K562 (cell line): ENCODE measurements at regions not wholly inside any gene's neighbourhood (a gene's known extent, or its start where the extent isn't known, plus 50 kb on each side); places are given as distances from the start of the nearest gene placed in this dataset.

Source experiments
- ATAC-seq: fragments of 200-7000 bp; cut with Tn5 transposase; 3 replicates; pipeline ENCODE4 v1.9.1; 2020; ENCODE audit warnings: moderate library complexity
- BruUV-seq: library from RNA; stranded (reverse); fragments of 400-500 nt; replicated peaks from 2 replicates; lab custom pipeline; 2021; lab: Mats Ljungman, UMichigan
- CTCF ChIA-PET: fragments of 300-600 bp; formaldehyde crosslinking; extraction: SDS; loops from one replicate; lab custom pipeline; 2021; ENCODE audit warnings: low intra/inter-chr PET ratio; lab: Yijun Ruan, JAX
- POLR2A ChIA-PET: fragments of 300-600, 350-650 bp; sonication (Branson Sonifier 250); formaldehyde crosslinking; extraction: SDS; loops from one replicate; lab custom pipeline; 2021; ENCODE audit warnings: antibody characterized with exemption, inconsistent platforms; lab: Yijun Ruan, JAX
- DNase-seq, 4 experiments: peaks; one replicate each; pipeline versions ENCODE4 v3.0.0 to v3.0.0-alpha.2; 2011 to 2018; ENCODE audit warnings: low spot score in 3 of 4, mixed read lengths in 3 of 4; ENCODE audit errors: extremely low read depth in 1 of 4
- FAIRE-seq: peaks from 2 replicates; lab custom pipeline; 2011; peaks lifted over from hg19 to GRCh38; lab: Jason Lieb, UNC
- H2AFZ ChIP-seq: 2 replicates; pipeline ENCODE4 v1.6.0; 2011; ENCODE audit warnings: low read depth, low read length, control low read depth, inconsistent platforms
- H3K27ac ChIP-seq: fragments of 200-600 bp; 3 replicates; pipeline ENCODE4 v1.8.0; 2011; ENCODE audit warnings: low read depth, mild to moderate bottlenecking, control low read depth, inconsistent platforms, low read length, moderate library complexity, mixed read lengths; ENCODE audit errors: extremely low read depth
- H3K27me3 ChIP-seq, 2 experiments: fragments of 300-600 bp in 1 of 2; 2 replicates in 1 of 2; 3 replicates in 1 of 2; pipeline versions ENCODE4 v1.6.0 to v1.8.0; 2011; ENCODE audit warnings: inconsistent platforms in 2 of 2, low read length in 2 of 2, mild to moderate bottlenecking in 1 of 2, mixed read lengths in 1 of 2, moderate library complexity in 1 of 2; ENCODE audit not compliant: control insufficient read depth in 2 of 2, insufficient read depth in 2 of 2
- H3K36me3 ChIP-seq: fragments of 300-600 bp; 3 replicates; pipeline ENCODE4 v1.8.0; 2011; ENCODE audit warnings: mild to moderate bottlenecking, low read length, inconsistent platforms; ENCODE audit not compliant: control insufficient read depth, insufficient read depth
- H3K4me1 ChIP-seq, 2 experiments: fragments of 200-600 bp in 1 of 2; replicated peaks in 1 of 2; 2 replicates in 1 of 2; 3 replicates in 1 of 2; pipeline versions ENCODE4 v1.5.1 to v1.8.0; 2011; ENCODE audit warnings: inconsistent platforms in 2 of 2, low read length in 2 of 2, mild to moderate bottlenecking in 1 of 2, mixed read lengths in 1 of 2, moderate library complexity in 1 of 2; ENCODE audit not compliant: control insufficient read depth in 2 of 2, insufficient read depth in 2 of 2
- H3K4me2 ChIP-seq: 2 replicates; pipeline ENCODE4 v1.6.1; 2011; ENCODE audit warnings: low read length, control low read depth, inconsistent platforms, mixed read lengths; ENCODE audit not compliant: insufficient read depth
- H3K4me3 ChIP-seq: fragments of 200-600 bp; sonication (generic), shearing (Covaris generic); 2 replicates; pipeline ENCODE4 v1.5.1; 2016; ENCODE audit warnings: control low read depth, inconsistent platforms
- H3K79me2 ChIP-seq: fragments of 200-600 bp; 3 replicates; pipeline ENCODE4 v1.8.0; 2011; ENCODE audit warnings: low read length, inconsistent platforms; ENCODE audit not compliant: control insufficient read depth, insufficient read depth
- H3K9ac ChIP-seq, 2 experiments: 2 replicates each; pipeline versions ENCODE4 v1.6.0 to v1.6.1; 2011; ENCODE audit warnings: low read depth in 2 of 2, low read length in 2 of 2, control low read depth in 1 of 2, inconsistent platforms in 1 of 2, mild to moderate bottlenecking in 1 of 2, mixed read lengths in 1 of 2; ENCODE audit not compliant: insufficient read depth in 1 of 2
- H3K9me1 ChIP-seq: one replicate; pipeline ENCODE4 v1.6.0; 2011; ENCODE audit warnings: inconsistent platforms, mild to moderate bottlenecking, low read length, moderate library complexity; ENCODE audit not compliant: control insufficient read depth, insufficient read depth
- H3K9me3 ChIP-seq: replicated peaks from 2 replicates; pipeline ENCODE4 v1.5.1; 2011; ENCODE audit warnings: low read depth, low read length, inconsistent platforms; ENCODE audit not compliant: control insufficient read depth, insufficient read depth
- H4K20me1 ChIP-seq: replicated peaks from 2 replicates; pipeline ENCODE4 v1.6.1; 2011; ENCODE audit warnings: low read length, inconsistent platforms, mixed read lengths; ENCODE audit not compliant: control insufficient read depth, insufficient read depth
- GATAD2B ChIP-seq: fragments of 450-650 bp; IDR thresholded peaks from 2 replicates; pipeline ENCODE4 v1.6.1; 2017; ENCODE audit warnings: mild to moderate bottlenecking, borderline replicate concordance
- NCOA4 ChIP-seq: fragments of 450-650 bp; IDR thresholded peaks from 2 replicates; pipeline ENCODE4 v1.6.1; 2018; ENCODE audit warnings: mild to moderate bottlenecking; ENCODE audit not compliant: partially characterized antibody
- PHB ChIP-seq: fragments of 250-450 bp; sonication (Bioruptor Pico); IDR thresholded peaks from 2 replicates; pipeline ENCODE4 v1.5.0; 2021
- RAD21 ChIP-seq, 2 experiments: fragments of 250-450 bp in 1 of 2; fragments of 450-650 bp in 1 of 2; sonication (Bioruptor Pico) in 1 of 2; formaldehyde crosslinking in 1 of 2; IDR thresholded peaks in 1 of 2; conservative IDR thresholded peaks in 1 of 2; 2 replicates each; pipeline versions ENCODE4 v1.4.0 to v1.8.0; 2020 to 2022; ENCODE audit warnings: mild to moderate bottlenecking in 2 of 2, moderate library complexity in 1 of 2
- SAFB2 ChIP-seq: fragments of 200-400 bp; formaldehyde crosslinking; IDR thresholded peaks from 2 replicates; pipeline ENCODE4 v1.6.1; 2018; ENCODE audit warnings: borderline replicate concordance, low read length, low read depth, moderate library complexity; ENCODE audit not compliant: severe bottlenecking
- ZNF121 ChIP-seq: sonication (generic); formaldehyde crosslinking; conservative IDR thresholded peaks from 2 replicates; pipeline ENCODE4 v1.8.0; 2022; ENCODE audit warnings: missing genetic modification reagents
- WGBS: fragments of 100-300 bp; shearing (Covaris generic); methylation state at CpG from one replicate; pipeline ENCODE4 v1.1.6; 2016; ENCODE audit warnings: low coverage, mixed read lengths; ENCODE audit not compliant: insufficient coverage; ENCODE audit errors: missing lambda C conversion rate; 5-methylcytosine and 5-hydroxymethylcytosine counted together
- in situ Hi-C: fragments of 300-500 bp; cut with MboI; formaldehyde crosslinking; loops from 4 replicates; pipeline ENCODE4 v1.15.0; 2018; ENCODE audit warnings: inconsistent platforms, mixed read lengths
- intact Hi-C: fragments of 100-400 bp; cut with micrococcal nuclease; formaldehyde crosslinking; loops from 2 replicates; pipeline ENCODE4 v1.14.2; 2022
- TF ChIP-seq, protein P1 (sequence below): fragments of 200-800 bp; sonication (Bioruptor generic); IDR thresholded peaks from 2 replicates; pipeline ENCODE4 v1.6.1; 2017; ENCODE audit warnings: missing genetic modification characterization, missing compliant biosample characterization
- TF ChIP-seq, protein P2 (sequence below): fragments of 450-650 bp; conservative IDR thresholded peaks from 2 replicates; pipeline ENCODE4 v1.6.1; 2016; ENCODE audit warnings: missing genetic modification characterization, low read depth, mild to moderate bottlenecking, control low read depth, missing compliant biosample characterization
- TF ChIP-seq, protein P3 (sequence below): IDR thresholded peaks from 2 replicates; pipeline ENCODE4 v1.6.1; 2011; ENCODE audit not compliant: insufficient read length; ENCODE audit errors: extremely low read depth

DNA sequence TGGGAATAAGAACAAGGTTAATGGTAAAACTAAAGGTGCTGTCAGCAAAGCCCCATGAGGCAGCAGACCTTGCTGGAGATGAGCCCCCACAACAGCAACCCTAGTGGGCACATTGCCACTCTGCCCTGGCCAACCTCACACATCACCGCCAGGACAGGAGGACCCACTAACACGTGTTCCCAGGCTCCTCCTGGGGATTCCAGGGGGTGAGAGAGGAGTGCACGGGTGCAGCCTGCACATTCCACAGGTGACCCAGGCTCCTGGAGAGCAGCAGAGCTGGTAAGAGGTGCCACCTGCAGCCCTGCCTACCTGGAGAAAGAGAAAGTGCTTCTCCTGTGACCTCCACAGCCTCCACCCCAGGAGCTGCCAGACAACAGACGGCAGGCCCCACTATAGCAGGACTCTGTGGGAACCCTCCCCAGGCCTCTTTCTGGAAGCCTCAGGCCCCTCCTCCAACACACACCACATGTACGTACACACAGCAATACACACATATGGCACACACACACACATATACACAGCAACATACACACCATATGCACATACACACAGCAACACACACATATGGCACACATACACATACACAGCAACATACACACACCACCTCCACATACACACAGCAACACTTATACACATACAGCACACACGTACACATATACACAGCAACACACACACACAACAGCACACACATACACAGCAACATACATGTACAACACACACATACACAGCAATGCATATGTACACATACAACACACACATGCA, 187.1 kb downstream of the GLI2 start:
- CTCF ChIA-PET = no interaction called here
- Histone ChIP-seq H3K4me1 (peaks cover 0 to 5% of the 10 kb centered on the region in 2 experiments; a peak in 1 of 5 replicates), H3K79me2 (no peaks in the 10 kb centered on the region), H3K27me3 (peaks cover 7 to 45% of the 10 kb centered on the region in 2 experiments; a peak in 4 of 5 replicates), H2AFZ (no peak overlapping the region), H3K9ac (no peak overlapping the region), H4K20me1 (no peaks in the 10 kb centered on the region)
- intact Hi-C loops = no loop called here
- in situ Hi-C loops = no loop called here
- ATAC-seq = no peak
- TF ChIP-seq SAFB2 = no peak
- TF ChIP-seq GATAD2B = no peak
- no peak for TF ChIP-seq RAD21 (CRISPR knock-in tag; conservative IDR thresholded peaks at IDR 0.05 in 1 of 2, IDR thresholded peaks at IDR 0.05 in 1 of 2)
- TF ChIP-seq NCOA4 = no peak
- TF ChIP-seq, all 486 proteins: peak for 0
- no peaks in the 10 kb centered on the region for H3K9me3 ChIP-seq
- BruUV-seq = no TSS peak
- POLR2A ChIA-PET = no interaction called here
- H3K4me2 ChIP-seq = no peak overlapping the region
- FAIRE-seq (no peak), DNase-seq (no peak)
- no peaks in the 10 kb centered on the region for H3K36me3 ChIP-seq
- no peak overlapping the region for H3K27ac ChIP-seq
- no peak overlapping the region for H3K4me3 ChIP-seq
- no peaks in the 10 kb centered on the region for H3K9me1 ChIP-seq
- 15% methylated on average over 6 of the region's 6 CpGs for WGBS

DNA sequence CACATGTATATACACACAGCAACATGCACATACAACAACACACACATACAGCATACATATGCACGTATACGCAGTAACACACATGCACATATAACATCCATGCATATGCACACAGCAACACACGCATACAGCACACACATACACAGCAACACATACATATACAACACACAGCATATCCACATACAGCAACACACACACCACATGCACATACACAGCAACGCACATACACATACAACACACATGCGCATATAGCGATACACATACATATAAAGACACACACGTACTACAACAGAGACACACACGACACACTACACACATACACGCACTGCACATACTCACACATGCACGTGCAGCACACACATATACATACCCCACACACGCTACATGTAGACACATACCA, 187.8 kb downstream of the GLI2 start:
- in situ Hi-C loops (no loop called here), intact Hi-C loops (no loop called here)
- Histone ChIP-seq H3K4me1 (peaks cover 0 to 5% of the 10 kb centered on the region in 2 experiments; a peak in 1 of 5 replicates), H3K36me3 (no peaks in the 10 kb centered on the region), H2AFZ (no peak overlapping the region), H3K9ac (no peak overlapping the region), H3K9me3 (no peaks in the 10 kb centered on the region), H3K27me3 (peaks cover 7 to 49% of the 10 kb centered on the region in 2 experiments; a peak in 4 of 5 replicates), H3K79me2 (no peaks in the 10 kb centered on the region), H3K4me3 (no peak overlapping the region), H3K4me2 (no peak overlapping the region), H3K27ac (no peak overlapping the region), H4K20me1 (no peaks in the 10 kb centered on the region), H3K9me1 (no peaks in the 10 kb centered on the region)
- no TSS peak for BruUV-seq
- DNase-seq = no peak
- no peak for FAIRE-seq
- 50% methylated on average over 11 of the region's 11 CpGs for WGBS
- no peak for ATAC-seq
- CTCF ChIA-PET = no interaction called here
- POLR2A ChIA-PET = no interaction called here
- TF ChIP-seq, protein P1, sequence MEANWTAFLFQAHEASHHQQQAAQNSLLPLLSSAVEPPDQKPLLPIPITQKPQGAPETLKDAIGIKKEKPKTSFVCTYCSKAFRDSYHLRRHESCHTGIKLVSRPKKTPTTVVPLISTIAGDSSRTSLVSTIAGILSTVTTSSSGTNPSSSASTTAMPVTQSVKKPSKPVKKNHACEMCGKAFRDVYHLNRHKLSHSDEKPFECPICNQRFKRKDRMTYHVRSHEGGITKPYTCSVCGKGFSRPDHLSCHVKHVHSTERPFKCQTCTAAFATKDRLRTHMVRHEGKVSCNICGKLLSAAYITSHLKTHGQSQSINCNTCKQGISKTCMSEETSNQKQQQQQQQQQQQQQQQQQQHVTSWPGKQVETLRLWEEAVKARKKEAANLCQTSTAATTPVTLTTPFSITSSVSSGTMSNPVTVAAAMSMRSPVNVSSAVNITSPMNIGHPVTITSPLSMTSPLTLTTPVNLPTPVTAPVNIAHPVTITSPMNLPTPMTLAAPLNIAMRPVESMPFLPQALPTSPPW (CRISPR knock-in tag) = no peak
- TF ChIP-seq PHB (no peak), ZNF121 (CRISPR knock-in tag) (no peak)
- TF ChIP-seq, protein P2, sequence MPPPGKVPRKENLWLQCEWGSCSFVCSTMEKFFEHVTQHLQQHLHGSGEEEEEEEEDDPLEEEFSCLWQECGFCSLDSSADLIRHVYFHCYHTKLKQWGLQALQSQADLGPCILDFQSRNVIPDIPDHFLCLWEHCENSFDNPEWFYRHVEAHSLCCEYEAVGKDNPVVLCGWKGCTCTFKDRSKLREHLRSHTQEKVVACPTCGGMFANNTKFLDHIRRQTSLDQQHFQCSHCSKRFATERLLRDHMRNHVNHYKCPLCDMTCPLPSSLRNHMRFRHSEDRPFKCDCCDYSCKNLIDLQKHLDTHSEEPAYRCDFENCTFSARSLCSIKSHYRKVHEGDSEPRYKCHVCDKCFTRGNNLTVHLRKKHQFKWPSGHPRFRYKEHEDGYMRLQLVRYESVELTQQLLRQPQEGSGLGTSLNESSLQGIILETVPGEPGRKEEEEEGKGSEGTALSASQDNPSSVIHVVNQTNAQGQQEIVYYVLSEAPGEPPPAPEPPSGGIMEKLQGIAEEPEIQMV (tag) = no peak
- TF ChIP-seq, protein P3, sequence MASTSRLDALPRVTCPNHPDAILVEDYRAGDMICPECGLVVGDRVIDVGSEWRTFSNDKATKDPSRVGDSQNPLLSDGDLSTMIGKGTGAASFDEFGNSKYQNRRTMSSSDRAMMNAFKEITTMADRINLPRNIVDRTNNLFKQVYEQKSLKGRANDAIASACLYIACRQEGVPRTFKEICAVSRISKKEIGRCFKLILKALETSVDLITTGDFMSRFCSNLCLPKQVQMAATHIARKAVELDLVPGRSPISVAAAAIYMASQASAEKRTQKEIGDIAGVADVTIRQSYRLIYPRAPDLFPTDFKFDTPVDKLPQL = no peak
